OCI-LY7 (cell line): ENCODE measurements at regions not wholly inside any gene's neighbourhood (a gene's known extent, or its start where the extent isn't known, plus 50 kb on each side); places are given as distances from the start of the nearest gene placed in this dataset.

Experiments used
- BruUV-seq: library from RNA; stranded (reverse); fragments of 400-500 nt; replicated peaks from 2 replicates; lab custom pipeline; 2021; lab: Mats Ljungman, UMichigan
- CTCF ChIA-PET: fragments of 300-600 bp; sonication (Branson Sonifier 250); formaldehyde crosslinking; loops from one replicate; lab custom pipeline; 2022; ENCODE audit warnings: antibody characterized with exemption; ENCODE audit not compliant: unreplicated experiment; lab: Charles Lee
- POLR2A ChIA-PET: fragments of 300-600 bp; sonication (Branson Sonifier 250); formaldehyde crosslinking; loops from one replicate; lab custom pipeline; 2022; ENCODE audit warnings: antibody characterized with exemption; lab: Charles Lee
- DNase-seq: peaks from one replicate; pipeline ENCODE4 v3.0.0-alpha.2; 2015; ENCODE audit warnings: low spot score
- H2AFZ ChIP-seq: fragments of 200-600 bp; sonication (generic), shearing (Covaris generic); 2 replicates; pipeline ENCODE4 v1.6.1; 2014; ENCODE audit warnings: mild to moderate bottlenecking, antibody characterized with exemption, low read length, moderate library complexity
- H3K27ac ChIP-seq: fragments of 200-600 bp; sonication (generic); 2 replicates; pipeline ENCODE4 v1.5.1; 2014; ENCODE audit warnings: mixed run types, low read depth, mild to moderate bottlenecking, moderate library complexity, low read length, inconsistent platforms; ENCODE audit not compliant: poor library complexity, severe bottlenecking
- H3K36me3 ChIP-seq: fragments of 200-600 bp; sonication (generic); 2 replicates; pipeline ENCODE4 v1.6.1; 2014; ENCODE audit warnings: mild to moderate bottlenecking, antibody characterized with exemption, low read length, moderate library complexity, mixed read lengths; ENCODE audit not compliant: insufficient read depth
- H3K4me1 ChIP-seq: fragments of 200-600 bp; sonication (generic); 2 replicates; pipeline ENCODE4 v1.5.1; 2014; ENCODE audit warnings: mild to moderate bottlenecking, low read length; ENCODE audit not compliant: insufficient read depth, poor library complexity, severe bottlenecking
- H3K4me2 ChIP-seq: fragments of 200-600 bp; sonication (generic); 2 replicates; pipeline ENCODE4 v1.6.1; 2014; ENCODE audit warnings: mild to moderate bottlenecking, low read length
- H3K4me3 ChIP-seq: fragments of 200-600 bp; sonication (generic); 2 replicates; pipeline ENCODE4 v1.5.1; 2014; ENCODE audit warnings: mild to moderate bottlenecking, low read depth, low read length; ENCODE audit not compliant: poor library complexity, severe bottlenecking
- H3K79me2 ChIP-seq: fragments of 200-600 bp; sonication (generic); 2 replicates; pipeline ENCODE4 v1.6.1; 2016; ENCODE audit warnings: low read depth, mild to moderate bottlenecking, low read length, moderate library complexity, mixed read lengths; ENCODE audit not compliant: insufficient read depth
- H3K9me2 ChIP-seq: fragments of 200-600 bp; sonication (generic); 2 replicates; pipeline ENCODE4 v1.6.1; 2016; ENCODE audit warnings: mild to moderate bottlenecking, low read length, mixed read lengths; ENCODE audit not compliant: insufficient read depth
- H3K9me3 ChIP-seq: fragments of 200-600 bp; sonication (generic); 2 replicates; pipeline ENCODE4 v1.6.1; 2014; ENCODE audit warnings: mild to moderate bottlenecking, mixed run types, low read length, mixed read lengths
- H4K20me1 ChIP-seq: fragments of 200-600 bp; sonication (generic); 2 replicates; pipeline ENCODE4 v1.6.1; 2014; ENCODE audit warnings: mild to moderate bottlenecking, antibody characterized with exemption, low read length, moderate library complexity, mixed read lengths; ENCODE audit not compliant: insufficient read depth
- EZH2phosphoT487 ChIP-seq: fragments of 200-600 bp; sonication (generic); IDR thresholded peaks from 2 replicates; pipeline ENCODE4 v1.6.1; 2018; ENCODE audit warnings: low read depth, borderline replicate concordance, mild to moderate bottlenecking, mixed run types, antibody characterized with exemption, low read length, moderate library complexity, mixed read lengths
- intact Hi-C: fragments of 100-400 bp; cut with micrococcal nuclease; formaldehyde crosslinking; loops from one replicate; pipeline ENCODE4 v1.10.0; 2022; ENCODE audit not compliant: unreplicated experiment
- TF ChIP-seq, protein P1 (sequence below): fragments of 200-600 bp; sonication (generic); conservative IDR thresholded peaks from 2 replicates; pipeline ENCODE4 v1.5.1; 2014; ENCODE audit warnings: mild to moderate bottlenecking, antibody characterized with exemption, low read length, moderate library complexity, mixed read lengths

DNA sequence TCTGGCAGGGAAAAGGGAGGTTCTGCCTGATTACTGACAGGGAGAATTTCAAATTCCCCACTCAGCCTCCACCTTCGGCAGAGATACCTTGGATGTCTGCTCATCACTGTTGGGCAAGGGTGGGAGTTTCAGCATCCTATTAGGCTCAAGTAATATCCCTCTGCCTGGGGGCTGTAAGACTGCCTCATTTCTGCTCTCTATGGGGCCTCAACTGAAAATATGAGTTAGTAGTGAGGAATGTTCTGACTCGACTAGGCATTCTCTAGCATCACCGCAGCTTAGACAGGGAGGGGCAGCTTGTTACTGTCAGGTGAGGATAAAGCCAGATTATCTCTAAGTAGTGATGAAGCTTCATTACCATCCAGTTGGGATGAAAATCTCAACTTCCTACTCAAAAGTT lies 87.7 kb upstream of the LRP1B start:
- ChIA-PET POLR2A (no interaction called here), CTCF (no interaction called here)
- DNase-seq: no peak
- Histone ChIP-seq H3K36me3 (no peaks in the 10 kb centered on the region), H3K4me2 (no peak overlapping the region), H3K79me2 (no peaks in the 10 kb centered on the region), H2AFZ (no peak overlapping the region), H3K27ac (no peak overlapping the region), H3K9me3 (no peaks in the 10 kb centered on the region), H3K9me2 (no peaks in the 10 kb centered on the region), H3K4me1 (no peaks in the 10 kb centered on the region), H4K20me1 (no peaks in the 10 kb centered on the region), H3K4me3 (no peak overlapping the region)
- no peak for TF ChIP-seq EZH2phosphoT487
- TF ChIP-seq, protein P1, sequence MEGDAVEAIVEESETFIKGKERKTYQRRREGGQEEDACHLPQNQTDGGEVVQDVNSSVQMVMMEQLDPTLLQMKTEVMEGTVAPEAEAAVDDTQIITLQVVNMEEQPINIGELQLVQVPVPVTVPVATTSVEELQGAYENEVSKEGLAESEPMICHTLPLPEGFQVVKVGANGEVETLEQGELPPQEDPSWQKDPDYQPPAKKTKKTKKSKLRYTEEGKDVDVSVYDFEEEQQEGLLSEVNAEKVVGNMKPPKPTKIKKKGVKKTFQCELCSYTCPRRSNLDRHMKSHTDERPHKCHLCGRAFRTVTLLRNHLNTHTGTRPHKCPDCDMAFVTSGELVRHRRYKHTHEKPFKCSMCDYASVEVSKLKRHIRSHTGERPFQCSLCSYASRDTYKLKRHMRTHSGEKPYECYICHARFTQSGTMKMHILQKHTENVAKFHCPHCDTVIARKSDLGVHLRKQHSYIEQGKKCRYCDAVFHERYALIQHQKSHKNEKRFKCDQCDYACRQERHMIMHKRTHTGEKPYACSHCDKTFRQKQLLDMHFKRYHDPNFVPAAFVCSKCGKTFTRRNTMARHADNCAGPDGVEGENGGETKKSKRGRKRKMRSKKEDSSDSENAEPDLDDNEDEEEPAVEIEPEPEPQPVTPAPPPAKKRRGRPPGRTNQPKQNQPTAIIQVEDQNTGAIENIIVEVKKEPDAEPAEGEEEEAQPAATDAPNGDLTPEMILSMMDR: no peak
- intact Hi-C loops: no loop called here
- BruUV-seq: no TSS peak

DNA sequence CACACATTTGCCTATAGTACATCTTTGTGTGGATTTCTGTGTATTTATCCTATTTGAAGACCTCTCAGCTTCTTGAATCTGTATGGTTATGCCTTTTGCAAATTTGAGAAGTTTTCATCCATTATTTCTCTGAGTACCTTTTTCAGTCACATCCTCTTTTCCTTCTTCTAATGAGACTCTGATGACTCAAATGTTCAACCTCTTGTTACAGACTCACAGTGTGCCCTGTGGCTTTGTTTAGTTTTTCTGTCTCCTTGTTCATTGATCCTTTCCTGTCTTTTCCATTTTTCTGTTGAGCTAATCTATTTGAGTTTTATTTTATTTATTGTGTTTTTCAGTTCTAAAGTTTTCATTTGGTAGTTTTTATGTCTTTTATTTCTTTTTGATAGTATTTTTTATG lies 87.0 kb upstream of the LRP1B start:
- Histone ChIP-seq H2AFZ (no peak overlapping the region), H3K9me2 (no peaks in the 10 kb centered on the region), H3K4me2 (no peak overlapping the region), H4K20me1 (no peaks in the 10 kb centered on the region), H3K27ac (no peak overlapping the region), H3K79me2 (no peaks in the 10 kb centered on the region), H3K36me3 (no peaks in the 10 kb centered on the region), H3K4me3 (no peak overlapping the region), H3K4me1 (no peaks in the 10 kb centered on the region), H3K9me3 (no peaks in the 10 kb centered on the region)
- DNase-seq: no peak
- intact Hi-C loops: no loop called here
- no TSS peak for BruUV-seq
- CTCF ChIA-PET: no interaction called here
- POLR2A ChIA-PET: no interaction called here
- TF ChIP-seq, protein P1: no peak
- no peak for TF ChIP-seq EZH2phosphoT487

DNA sequence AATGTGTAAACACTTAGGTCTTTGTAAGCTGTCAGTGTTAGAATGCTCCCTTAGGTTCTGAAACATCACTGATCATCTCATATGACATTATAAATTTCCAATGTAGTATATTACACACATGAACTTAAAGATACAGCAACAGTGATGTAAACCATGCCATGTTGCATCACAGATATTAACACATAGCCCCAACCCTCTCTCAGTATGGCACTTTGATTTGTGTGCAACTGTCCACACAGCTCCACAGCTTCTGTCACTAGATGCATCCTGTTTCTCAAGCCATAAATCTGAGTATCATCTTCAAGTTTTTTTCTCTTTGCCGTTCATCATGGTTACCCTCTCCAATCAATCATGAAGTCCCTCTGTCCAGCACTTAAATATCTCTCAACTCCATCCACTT lies 69.2 kb upstream of the LRP1B start:
- Histone ChIP-seq H3K4me1 (no peaks in the 10 kb centered on the region), H2AFZ (no peak overlapping the region), H3K9me3 (no peaks in the 10 kb centered on the region), H3K9me2 (no peaks in the 10 kb centered on the region), H3K4me2 (no peak overlapping the region), H3K79me2 (no peaks in the 10 kb centered on the region), H3K4me3 (no peak overlapping the region), H4K20me1 (no peaks in the 10 kb centered on the region), H3K36me3 (no peaks in the 10 kb centered on the region), H3K27ac (no peak overlapping the region)
- no peak for DNase-seq
- POLR2A ChIA-PET: no interaction called here
- intact Hi-C loops: no loop called here
- BruUV-seq: no TSS peak
- TF ChIP-seq, protein P1: no peak
- no peak for TF ChIP-seq EZH2phosphoT487
- CTCF ChIA-PET: no interaction called here
